SH-SY5Y (cell line): ENCODE measurements at regions not wholly inside any gene's neighbourhood (a gene's known extent, or its start where the extent isn't known, plus 50 kb on each side); places are given as distances from the start of the nearest gene placed in this dataset.

Source experiments
- GATA2 ChIP-seq: IDR thresholded peaks from 2 replicates; pipeline ENCODE4 v1.6.1; 2011; ENCODE audit warnings: mild to moderate bottlenecking, low read depth, low read length
- GATA3 ChIP-seq: IDR thresholded peaks from 2 replicates; pipeline ENCODE4 v1.6.1; 2011; ENCODE audit warnings: low read depth, mild to moderate bottlenecking, low read length, moderate library complexity

GRCh38 chr3:16106050-16106449 lies 68.4 kb upstream of the GALNT15 start:
- no peak for TF ChIP-seq GATA2
- no peak for TF ChIP-seq GATA3
